OCI-LY7 (cell line): ENCODE measurements at regions not wholly inside any gene's neighbourhood (a gene's known extent, or its start where the extent isn't known, plus 50 kb on each side); places are given as distances from the start of the nearest gene placed in this dataset.

Source experiments
- BruUV-seq: library from RNA; stranded (reverse); fragments of 400-500 nt; replicated peaks from 2 replicates; lab custom pipeline; 2021; lab: Mats Ljungman, UMichigan
- CTCF ChIA-PET: fragments of 300-600 bp; sonication (Branson Sonifier 250); formaldehyde crosslinking; loops from one replicate; lab custom pipeline; 2022; ENCODE audit warnings: antibody characterized with exemption; ENCODE audit not compliant: unreplicated experiment; lab: Charles Lee
- POLR2A ChIA-PET: fragments of 300-600 bp; sonication (Branson Sonifier 250); formaldehyde crosslinking; loops from one replicate; lab custom pipeline; 2022; ENCODE audit warnings: antibody characterized with exemption; lab: Charles Lee
- DNase-seq: peaks from one replicate; pipeline ENCODE4 v3.0.0-alpha.2; 2015; ENCODE audit warnings: low spot score
- H2AFZ ChIP-seq: fragments of 200-600 bp; sonication (generic), shearing (Covaris generic); 2 replicates; pipeline ENCODE4 v1.6.1; 2014; ENCODE audit warnings: mild to moderate bottlenecking, antibody characterized with exemption, low read length, moderate library complexity
- H3K27ac ChIP-seq: fragments of 200-600 bp; sonication (generic); 2 replicates; pipeline ENCODE4 v1.5.1; 2014; ENCODE audit warnings: mixed run types, low read depth, mild to moderate bottlenecking, moderate library complexity, low read length, inconsistent platforms; ENCODE audit not compliant: poor library complexity, severe bottlenecking
- H3K36me3 ChIP-seq: fragments of 200-600 bp; sonication (generic); 2 replicates; pipeline ENCODE4 v1.6.1; 2014; ENCODE audit warnings: mild to moderate bottlenecking, antibody characterized with exemption, low read length, moderate library complexity, mixed read lengths; ENCODE audit not compliant: insufficient read depth
- H3K4me1 ChIP-seq: fragments of 200-600 bp; sonication (generic); 2 replicates; pipeline ENCODE4 v1.5.1; 2014; ENCODE audit warnings: mild to moderate bottlenecking, low read length; ENCODE audit not compliant: insufficient read depth, poor library complexity, severe bottlenecking
- H3K4me2 ChIP-seq: fragments of 200-600 bp; sonication (generic); 2 replicates; pipeline ENCODE4 v1.6.1; 2014; ENCODE audit warnings: mild to moderate bottlenecking, low read length
- H3K4me3 ChIP-seq: fragments of 200-600 bp; sonication (generic); 2 replicates; pipeline ENCODE4 v1.5.1; 2014; ENCODE audit warnings: mild to moderate bottlenecking, low read depth, low read length; ENCODE audit not compliant: poor library complexity, severe bottlenecking
- H3K79me2 ChIP-seq: fragments of 200-600 bp; sonication (generic); 2 replicates; pipeline ENCODE4 v1.6.1; 2016; ENCODE audit warnings: low read depth, mild to moderate bottlenecking, low read length, moderate library complexity, mixed read lengths; ENCODE audit not compliant: insufficient read depth
- H3K9me2 ChIP-seq: fragments of 200-600 bp; sonication (generic); 2 replicates; pipeline ENCODE4 v1.6.1; 2016; ENCODE audit warnings: mild to moderate bottlenecking, low read length, mixed read lengths; ENCODE audit not compliant: insufficient read depth
- H3K9me3 ChIP-seq: fragments of 200-600 bp; sonication (generic); 2 replicates; pipeline ENCODE4 v1.6.1; 2014; ENCODE audit warnings: mild to moderate bottlenecking, mixed run types, low read length, mixed read lengths
- H4K20me1 ChIP-seq: fragments of 200-600 bp; sonication (generic); 2 replicates; pipeline ENCODE4 v1.6.1; 2014; ENCODE audit warnings: mild to moderate bottlenecking, antibody characterized with exemption, low read length, moderate library complexity, mixed read lengths; ENCODE audit not compliant: insufficient read depth
- EZH2phosphoT487 ChIP-seq: fragments of 200-600 bp; sonication (generic); IDR thresholded peaks from 2 replicates; pipeline ENCODE4 v1.6.1; 2018; ENCODE audit warnings: low read depth, borderline replicate concordance, mild to moderate bottlenecking, mixed run types, antibody characterized with exemption, low read length, moderate library complexity, mixed read lengths
- intact Hi-C: fragments of 100-400 bp; cut with micrococcal nuclease; formaldehyde crosslinking; loops from one replicate; pipeline ENCODE4 v1.10.0; 2022; ENCODE audit not compliant: unreplicated experiment
- TF ChIP-seq, protein P1 (sequence below): fragments of 200-600 bp; sonication (generic); conservative IDR thresholded peaks from 2 replicates; pipeline ENCODE4 v1.5.1; 2014; ENCODE audit warnings: mild to moderate bottlenecking, antibody characterized with exemption, low read length, moderate library complexity, mixed read lengths

GRCh38 chr4:14375816-14376215, 626.5 kb upstream of the CPEB2 start:
- CTCF ChIA-PET = no interaction called here
- Histone ChIP-seq H3K79me2 (no peaks in the 10 kb centered on the region), H2AFZ (no peak overlapping the region), H3K9me2 (no peaks in the 10 kb centered on the region), H3K27ac (no peak overlapping the region), H3K4me2 (no peak overlapping the region), H3K4me1 (no peaks in the 10 kb centered on the region), H3K36me3 (no peaks in the 10 kb centered on the region), H4K20me1 (no peaks in the 10 kb centered on the region), H3K4me3 (no peak overlapping the region), H3K9me3 (no peaks in the 10 kb centered on the region)
- POLR2A ChIA-PET = no interaction called here
- TF ChIP-seq EZH2phosphoT487 = no peak
- TF ChIP-seq, protein P1, sequence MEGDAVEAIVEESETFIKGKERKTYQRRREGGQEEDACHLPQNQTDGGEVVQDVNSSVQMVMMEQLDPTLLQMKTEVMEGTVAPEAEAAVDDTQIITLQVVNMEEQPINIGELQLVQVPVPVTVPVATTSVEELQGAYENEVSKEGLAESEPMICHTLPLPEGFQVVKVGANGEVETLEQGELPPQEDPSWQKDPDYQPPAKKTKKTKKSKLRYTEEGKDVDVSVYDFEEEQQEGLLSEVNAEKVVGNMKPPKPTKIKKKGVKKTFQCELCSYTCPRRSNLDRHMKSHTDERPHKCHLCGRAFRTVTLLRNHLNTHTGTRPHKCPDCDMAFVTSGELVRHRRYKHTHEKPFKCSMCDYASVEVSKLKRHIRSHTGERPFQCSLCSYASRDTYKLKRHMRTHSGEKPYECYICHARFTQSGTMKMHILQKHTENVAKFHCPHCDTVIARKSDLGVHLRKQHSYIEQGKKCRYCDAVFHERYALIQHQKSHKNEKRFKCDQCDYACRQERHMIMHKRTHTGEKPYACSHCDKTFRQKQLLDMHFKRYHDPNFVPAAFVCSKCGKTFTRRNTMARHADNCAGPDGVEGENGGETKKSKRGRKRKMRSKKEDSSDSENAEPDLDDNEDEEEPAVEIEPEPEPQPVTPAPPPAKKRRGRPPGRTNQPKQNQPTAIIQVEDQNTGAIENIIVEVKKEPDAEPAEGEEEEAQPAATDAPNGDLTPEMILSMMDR = no peak
- intact Hi-C loops = no loop called here
- BruUV-seq = no TSS peak
- no peak for DNase-seq

DNA sequence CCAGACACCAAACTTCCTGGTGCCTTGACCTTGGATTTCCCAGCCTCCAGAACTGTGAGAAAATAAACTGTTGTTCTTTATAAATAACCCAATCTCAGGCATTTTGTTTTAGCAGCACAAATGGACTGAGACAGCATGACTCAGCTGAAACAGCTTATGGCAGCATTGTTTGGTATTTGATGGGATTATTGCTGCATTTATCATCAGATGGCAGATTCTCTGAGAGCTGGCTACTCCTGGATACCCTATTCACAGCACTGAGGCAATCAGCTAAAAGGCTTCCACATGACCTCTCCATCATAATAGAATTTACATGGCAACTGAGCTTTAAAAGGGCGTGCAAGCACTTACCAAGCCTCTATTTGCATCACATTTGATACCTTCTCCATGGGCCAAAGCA, 623.1 kb upstream of the CPEB2 start:
- H4K20me1 ChIP-seq = no peaks in the 10 kb centered on the region
- H3K79me2 ChIP-seq = no peaks in the 10 kb centered on the region
- DNase-seq = no peak
- ChIA-PET POLR2A (no interaction called here), CTCF (no interaction called here)
- no peaks in the 10 kb centered on the region for H3K9me3 ChIP-seq
- H3K4me2 ChIP-seq = no peak overlapping the region
- TF ChIP-seq, protein P1 = no peak
- no peak for TF ChIP-seq EZH2phosphoT487
- BruUV-seq = no TSS peak
- no peaks in the 10 kb centered on the region for H3K9me2 ChIP-seq
- no peaks in the 10 kb centered on the region for H3K36me3 ChIP-seq
- H3K4me1 ChIP-seq = no peaks in the 10 kb centered on the region
- H3K4me3 ChIP-seq = no peak overlapping the region
- intact Hi-C loops = no loop called here
- H3K27ac ChIP-seq = no peak overlapping the region
- no peak overlapping the region for H2AFZ ChIP-seq

DNA sequence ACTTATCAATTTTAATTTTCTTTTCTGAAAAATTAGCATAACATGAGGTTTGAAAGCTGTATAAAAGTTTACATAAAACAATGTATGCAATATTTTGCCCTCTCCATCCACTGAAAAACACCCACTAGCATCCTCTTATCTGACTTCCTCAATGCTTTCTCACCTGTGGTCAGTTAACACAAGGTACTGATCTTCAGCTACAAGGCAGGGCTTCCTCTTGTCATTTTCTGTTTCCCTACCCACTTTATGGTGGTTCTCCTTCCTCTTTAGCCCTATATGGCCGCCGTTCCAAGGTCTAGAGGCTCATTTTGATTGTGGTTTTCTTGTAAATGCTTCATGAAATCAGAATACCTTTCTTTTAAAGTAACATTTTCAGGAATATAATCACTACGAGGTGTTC, 618.6 kb upstream of the CPEB2 start:
- ChIA-PET POLR2A (interaction anchor here (0.5 kb wide), 1 partner anchor 915 kb away, joined by 3 read pairs; no protein-coding TSS in a partner anchor), CTCF (no interaction called here)
- TF ChIP-seq, protein P1 = no peak
- TF ChIP-seq EZH2phosphoT487 = no peak
- Histone ChIP-seq H3K27ac (no peak overlapping the region), H3K36me3 (no peaks in the 10 kb centered on the region), H2AFZ (no peak overlapping the region), H3K4me2 (no peak overlapping the region), H3K9me3 (no peaks in the 10 kb centered on the region), H3K4me3 (no peak overlapping the region), H3K79me2 (no peaks in the 10 kb centered on the region), H4K20me1 (no peaks in the 10 kb centered on the region), H3K9me2 (no peaks in the 10 kb centered on the region), H3K4me1 (no peaks in the 10 kb centered on the region)
- BruUV-seq = no TSS peak
- no peak for DNase-seq
- intact Hi-C loops = no loop called here
